HTR-8/SVneo (cell line): ENCODE measurements at regions not wholly inside any gene's neighbourhood (a gene's known extent, or its start where the extent isn't known, plus 50 kb on each side); places are given as distances from the start of the nearest gene placed in this dataset.
"Not testable (repeated sequence)": the region's sequence is repeated elsewhere in the genome, so short reads cannot be mapped to it uniquely, and the experiment has no call there.

Experiments used
- DNase-seq: peaks from one replicate; pipeline ENCODE4 v3.0.0; 2011; ENCODE audit warnings: low spot score, mixed read lengths; ENCODE audit not compliant: insufficient read length
- FAIRE-seq: peaks from 2 replicates; lab custom pipeline; 2011; peaks lifted over from hg19 to GRCh38; lab: Jason Lieb, UNC

GRCh38 chr7:112665709-112666108 is 124.5 kb downstream of the TMEM168 start:
- DNase-seq = no peak
- no peak for FAIRE-seq

- DNase-seq = no peak
- FAIRE-seq = no peak
Observed at GRCh38 chr7:112668561-112668960, 121.6 kb downstream of the TMEM168 start.

DNA sequence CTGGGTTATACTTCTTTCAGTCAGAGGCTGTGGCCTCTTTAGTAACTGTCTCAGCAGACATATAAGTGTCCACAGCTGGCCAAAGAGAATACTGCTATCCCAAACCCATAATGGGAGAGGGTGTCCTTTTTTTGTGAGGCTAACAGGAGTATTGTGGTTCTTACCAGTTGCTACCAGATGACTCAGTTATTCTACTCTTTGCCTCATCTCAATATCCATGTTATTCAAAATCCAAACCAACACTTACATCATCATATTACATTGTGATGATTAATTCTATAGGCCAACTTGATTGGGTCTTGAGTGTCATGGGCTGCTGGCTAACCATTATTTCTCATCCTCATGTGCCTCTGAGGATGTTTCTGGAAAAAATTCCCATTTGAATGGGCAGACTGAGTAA is 120.9 kb downstream of the TMEM168 start:
- no peak for DNase-seq
- FAIRE-seq = no peak

- DNase-seq (no peak), FAIRE-seq (no peak)
Observed at GRCh38 chr7:112670193-112670592, 120.0 kb downstream of the TMEM168 start.

DNA sequence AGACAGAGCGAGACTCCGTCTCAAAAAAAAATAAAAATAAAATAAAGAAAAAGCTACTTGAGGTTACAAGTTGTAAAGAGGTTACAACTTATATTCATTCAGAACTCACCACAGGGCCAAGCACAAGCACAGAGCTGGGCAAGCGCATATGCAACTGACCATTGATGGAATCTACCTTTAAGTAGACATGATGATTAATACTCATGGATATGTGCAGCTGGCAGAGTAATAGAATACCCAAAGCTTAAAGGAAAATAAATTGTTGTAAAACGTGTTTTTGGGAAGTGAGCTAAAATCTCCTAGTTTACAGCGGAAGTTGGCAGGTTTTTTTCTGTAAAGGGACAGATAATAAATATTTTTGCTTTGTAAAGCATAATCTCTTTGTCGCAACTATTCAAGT is 111.6 kb downstream of the TMEM168 start:
- FAIRE-seq (no peak), DNase-seq (no peak)

GRCh38 chr7:112689466-112690177 is 100.6 kb downstream of the TMEM168 start:
- FAIRE-seq, DNase-seq: not testable (repeated sequence)

- no peak for DNase-seq
- no peak for FAIRE-seq
Observed at GRCh38 chr7:112692333-112692732, 97.9 kb downstream of the TMEM168 start.

DNA sequence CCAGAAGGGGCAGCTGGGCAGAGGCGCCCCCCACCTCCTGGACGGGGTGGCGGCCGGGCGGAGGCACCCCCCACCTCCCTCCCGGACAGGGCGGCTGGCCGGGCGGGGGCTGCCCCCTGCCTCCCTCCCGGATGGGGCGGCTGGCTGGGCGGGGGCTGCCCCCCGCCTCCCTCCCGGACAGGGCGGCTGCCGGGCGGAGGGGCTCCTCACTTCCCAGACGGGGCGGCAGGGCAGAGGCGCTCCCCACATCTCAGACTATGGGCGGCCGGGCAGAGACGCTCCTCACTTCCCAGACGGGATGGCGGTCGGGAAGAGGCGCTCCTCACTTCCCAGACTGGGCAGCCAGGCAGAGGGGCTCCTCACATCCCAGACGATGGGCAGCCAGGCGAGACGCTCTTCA is 93.0 kb downstream of the TMEM168 start:
- not testable (repeated sequence) for FAIRE-seq, DNase-seq

DNA sequence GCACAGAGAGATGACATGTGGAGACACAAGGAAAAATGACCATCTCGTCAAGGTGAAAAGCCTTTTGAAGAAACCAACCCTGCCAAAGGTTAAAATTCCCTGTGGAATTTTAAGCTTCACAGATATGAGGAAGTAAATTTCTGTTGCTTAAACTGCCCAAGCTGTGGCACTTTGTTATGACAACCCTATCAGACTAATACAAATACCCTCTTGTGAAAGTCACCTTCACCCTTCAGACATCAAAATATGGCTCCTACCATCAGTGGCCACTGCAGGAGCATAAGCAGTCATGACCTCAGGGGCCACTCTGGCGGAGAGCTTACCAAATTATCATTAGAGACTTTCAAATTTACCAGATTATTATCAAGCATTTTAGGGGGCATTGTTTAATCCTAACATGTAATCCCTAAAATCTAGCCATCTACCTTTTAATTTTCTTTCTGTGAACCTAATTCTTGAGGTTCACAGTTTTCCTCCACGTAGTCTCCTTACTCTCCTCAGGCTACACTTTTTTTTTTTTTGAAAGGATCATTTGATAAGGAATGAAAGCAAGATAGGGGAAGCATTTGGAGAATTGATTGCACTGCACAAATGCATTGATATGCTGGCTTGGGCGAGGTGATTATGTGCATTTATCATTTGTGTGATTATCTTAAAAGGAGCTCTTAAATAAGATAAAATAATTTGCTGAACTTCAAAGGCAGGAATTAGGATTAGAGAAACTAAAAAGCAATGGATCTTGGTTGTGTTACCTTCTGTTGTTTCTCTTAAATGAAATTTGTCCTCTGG is 90.3 kb downstream of the TMEM168 start:
- no peak for FAIRE-seq
- DNase-seq = no peak

GRCh38 chr7:112701456-112701855 is 88.7 kb downstream of the TMEM168 start:
- DNase-seq = no peak
- no peak for FAIRE-seq

- no peak for FAIRE-seq
- no peak for DNase-seq
Observed at GRCh38 chr7:112707655-112708054, 82.5 kb downstream of the TMEM168 start.

- no peak for DNase-seq
- no peak for FAIRE-seq
Observed at GRCh38 chr7:112708236-112708635, 82.0 kb downstream of the TMEM168 start.
